GM06990 (cell line): ENCODE measurements at regions not wholly inside any gene's neighbourhood (a gene's known extent, or its start where the extent isn't known, plus 50 kb on each side); places are given as distances from the start of the nearest gene placed in this dataset.

Experiments used
- DNase-seq: peaks from one replicate; pipeline ENCODE4 v3.0.0-alpha.2; 2011; ENCODE audit not compliant: insufficient read length; ENCODE audit errors: extremely low read depth
- H3K27me3 ChIP-seq: replicated peaks from 2 replicates; pipeline ENCODE4 v1.6.0; 2011; ENCODE audit warnings: low read length; ENCODE audit not compliant: control insufficient read depth, insufficient read depth
- H3K36me3 ChIP-seq: 2 replicates; pipeline ENCODE4 v1.5.1; 2011; ENCODE audit warnings: low read length; ENCODE audit not compliant: control insufficient read depth, insufficient read depth
- H3K4me3 ChIP-seq: replicated peaks from 2 replicates; pipeline ENCODE4 v1.5.1; 2011; ENCODE audit warnings: low read depth, mild to moderate bottlenecking, control low read depth, low read length
- CTCF ChIP-seq: IDR thresholded peaks from 2 replicates; pipeline ENCODE4 v1.5.1; 2011; ENCODE audit warnings: low read length, control low read depth, mild to moderate bottlenecking, inconsistent platforms; ENCODE audit not compliant: insufficient read depth, poor library complexity, severe bottlenecking

- Histone ChIP-seq H3K27me3 (no peaks in the 10 kb centered on the region), H3K36me3 (no peaks in the 10 kb centered on the region), H3K4me3 (no peak overlapping the region)
- DNase-seq = no peak
- no peak for TF ChIP-seq CTCF
Observed at GRCh38 chr9:1829719-1830118, 185.4 kb upstream of the SMARCA2 start.

GRCh38 chr9:1832960-1833359 lies 182.2 kb upstream of the SMARCA2 start:
- Histone ChIP-seq H3K36me3 (no peaks in the 10 kb centered on the region), H3K4me3 (no peak overlapping the region), H3K27me3 (no peaks in the 10 kb centered on the region)
- no peak for TF ChIP-seq CTCF
- DNase-seq = no peak

- H3K27me3 ChIP-seq = no peaks in the 10 kb centered on the region
- no peaks in the 10 kb centered on the region for H3K36me3 ChIP-seq
- TF ChIP-seq CTCF = peak; percentile 83
- peak; percentile 8 for DNase-seq
- H3K4me3 ChIP-seq = no peak overlapping the region
Observed at GRCh38 chr9:1837453-1838084, 177.6 kb upstream of the SMARCA2 start.

- no peak for DNase-seq
- Histone ChIP-seq H3K27me3 (no peaks in the 10 kb centered on the region), H3K36me3 (no peaks in the 10 kb centered on the region), H3K4me3 (no peak overlapping the region)
- TF ChIP-seq CTCF = no peak
Observed at GRCh38 chr9:1839909-1840308, 175.2 kb upstream of the SMARCA2 start.

GRCh38 chr9:1845425-1845824 lies 169.7 kb upstream of the SMARCA2 start:
- Histone ChIP-seq H3K4me3 (no peak overlapping the region), H3K27me3 (no peaks in the 10 kb centered on the region), H3K36me3 (no peaks in the 10 kb centered on the region)
- no peak for DNase-seq
- TF ChIP-seq CTCF = no peak

- Histone ChIP-seq H3K36me3 (no peaks in the 10 kb centered on the region), H3K4me3 (no peak overlapping the region), H3K27me3 (no peaks in the 10 kb centered on the region)
- DNase-seq = no peak
- TF ChIP-seq CTCF = no peak
Observed at GRCh38 chr9:1855726-1856125, 159.4 kb upstream of the SMARCA2 start.
